ENCODE measurements at regions not wholly inside any gene's neighbourhood (a gene's known extent, or its start where the extent isn't known, plus 50 kb on each side); places are given as distances from the start of the nearest gene placed in this dataset.

GRCh38 chr2:107218208-107218607, 332.2 kb upstream of the ST6GAL2 start:
- no peak for DNase-seq (ENCODE audit: low spot score)

DNA sequence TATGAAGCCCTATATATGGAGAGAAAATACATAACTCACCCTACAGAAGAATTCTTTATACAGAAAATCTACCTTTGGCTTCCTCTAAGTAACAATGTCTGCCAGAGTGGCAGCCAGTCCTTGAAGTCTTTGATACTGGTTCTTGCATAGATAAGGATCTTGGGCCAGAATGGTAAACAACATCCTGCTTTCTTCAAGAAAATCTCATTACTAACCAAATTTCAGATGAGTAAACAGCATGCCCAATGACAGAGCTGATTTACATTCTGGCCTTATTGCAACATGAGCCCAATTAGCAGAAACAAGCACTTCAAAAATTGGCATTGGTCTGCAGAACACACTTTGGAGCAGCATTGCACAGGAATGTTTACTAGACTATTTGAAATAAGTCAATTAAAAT, 336.5 kb upstream of the ST6GAL2 start:
- DNase-seq (ENCODE audit: low spot score), result no peak

GRCh38 chr2:107235491-107236254, 349.7 kb upstream of the ST6GAL2 start:
- no peak for DNase-seq (ENCODE audit: low spot score)

DNA sequence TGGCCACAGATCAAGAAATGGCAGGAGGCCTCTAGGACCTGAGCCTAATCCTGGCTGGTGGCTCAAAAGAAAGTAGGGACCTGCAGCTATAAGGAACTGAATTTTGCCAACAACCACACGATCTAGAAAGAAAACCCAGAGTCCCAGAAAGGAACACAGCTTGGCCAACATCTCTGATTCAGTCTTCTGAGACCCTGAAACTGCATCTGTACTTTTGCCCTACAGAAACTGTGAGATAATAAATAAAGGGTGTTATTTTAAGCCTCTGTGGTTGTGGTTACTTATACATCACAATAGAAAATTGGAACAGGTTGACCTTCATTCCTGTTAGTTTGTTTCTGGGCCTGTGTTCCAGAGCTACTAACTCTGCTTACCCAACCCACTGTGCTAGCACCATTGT, 356.8 kb upstream of the ST6GAL2 start:
- DNase-seq (ENCODE audit: low spot score), result no peak

GRCh38 chr2:107248932-107249331, 363.0 kb upstream of the ST6GAL2 start:
- no peak for DNase-seq (ENCODE audit: low spot score)

GRCh38 chr2:107255744-107256143, 369.8 kb upstream of the ST6GAL2 start:
- no peak for DNase-seq (ENCODE audit: low spot score)

DNA sequence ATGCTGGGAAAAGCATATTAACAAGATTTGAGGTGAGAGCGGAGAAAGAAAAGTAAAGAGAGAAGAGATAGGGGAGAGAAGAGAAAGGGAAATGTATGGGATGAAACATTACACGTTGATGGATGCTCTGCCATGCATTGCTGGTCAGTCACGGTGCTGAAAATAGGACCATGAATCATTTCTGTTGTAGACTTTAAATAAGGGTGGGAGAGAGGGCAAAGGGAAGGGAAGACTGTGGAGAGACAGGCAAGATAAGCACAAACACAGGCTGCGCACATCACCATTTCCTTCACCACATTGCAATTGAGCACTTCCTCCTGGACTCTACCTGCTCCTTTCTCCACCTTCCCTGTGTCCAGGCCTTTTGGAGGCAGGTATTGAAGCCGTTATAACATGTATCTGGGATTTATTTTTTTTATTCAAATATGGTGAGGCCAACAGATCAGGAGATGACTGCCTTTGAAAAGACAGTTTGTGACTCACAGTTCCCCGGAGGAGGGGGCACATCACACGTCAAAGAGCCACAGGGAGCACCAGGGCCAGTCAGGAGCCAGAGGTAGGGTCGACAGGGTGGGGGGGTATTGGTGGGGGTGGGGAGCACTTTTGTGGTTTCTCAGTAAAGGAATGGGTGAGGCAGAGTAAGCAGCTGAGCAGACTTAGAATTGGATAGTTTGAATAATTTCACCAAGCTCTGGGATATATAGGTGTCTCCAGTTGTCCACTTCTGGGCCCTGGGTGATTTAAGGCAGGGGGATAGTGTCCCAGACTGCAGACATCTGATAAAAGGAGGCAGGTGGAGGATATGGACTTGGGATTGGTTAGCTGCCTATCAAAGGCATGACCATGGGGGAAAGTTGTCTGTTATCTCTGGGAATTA, 372.8 kb upstream of the ST6GAL2 start:
- DNase-seq (ENCODE audit: low spot score), result no peak

DNA sequence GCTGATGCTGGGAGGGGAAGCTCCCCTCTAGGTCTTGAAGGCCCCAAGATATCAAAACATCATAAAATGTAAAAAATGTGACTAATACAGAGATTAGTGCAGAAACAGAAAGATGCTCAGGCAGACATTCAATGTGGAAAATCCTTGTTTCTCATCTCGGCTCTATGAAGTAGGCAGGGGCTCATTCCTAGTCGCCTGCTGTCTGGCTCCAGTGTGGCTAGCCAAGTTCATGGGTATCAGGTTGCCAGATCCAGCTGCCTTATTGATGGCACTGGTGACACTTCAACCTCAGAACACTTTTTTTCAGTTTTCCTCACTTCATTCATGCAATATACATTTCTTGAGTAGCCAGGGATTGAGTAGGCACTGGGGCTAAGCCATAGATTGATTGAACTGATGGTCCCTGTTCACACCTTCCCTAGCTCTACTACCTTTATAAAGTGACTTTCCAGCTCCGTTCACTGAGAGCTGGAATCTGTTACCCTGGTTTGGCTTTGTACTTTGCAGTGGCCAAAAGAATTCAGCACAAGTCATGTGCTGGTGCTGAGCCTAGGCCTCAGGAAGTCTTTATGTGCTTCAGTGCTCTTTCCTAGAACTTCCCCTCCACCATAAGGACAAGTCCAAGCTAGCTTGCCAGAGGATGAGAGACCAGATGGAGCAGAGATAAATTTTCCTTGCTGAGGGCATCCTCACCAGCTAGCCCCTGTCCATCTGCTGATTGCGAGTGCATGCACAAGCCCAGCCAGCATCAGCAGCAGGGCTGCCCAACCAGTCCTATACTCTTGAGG, 373.6 kb upstream of the ST6GAL2 start:
- DNase-seq (ENCODE audit: low spot score), result no peak

- DNase-seq (ENCODE audit: low spot score), result no peak
Observed at GRCh38 chr2:107263628-107264027, 377.7 kb upstream of the ST6GAL2 start.

DNA sequence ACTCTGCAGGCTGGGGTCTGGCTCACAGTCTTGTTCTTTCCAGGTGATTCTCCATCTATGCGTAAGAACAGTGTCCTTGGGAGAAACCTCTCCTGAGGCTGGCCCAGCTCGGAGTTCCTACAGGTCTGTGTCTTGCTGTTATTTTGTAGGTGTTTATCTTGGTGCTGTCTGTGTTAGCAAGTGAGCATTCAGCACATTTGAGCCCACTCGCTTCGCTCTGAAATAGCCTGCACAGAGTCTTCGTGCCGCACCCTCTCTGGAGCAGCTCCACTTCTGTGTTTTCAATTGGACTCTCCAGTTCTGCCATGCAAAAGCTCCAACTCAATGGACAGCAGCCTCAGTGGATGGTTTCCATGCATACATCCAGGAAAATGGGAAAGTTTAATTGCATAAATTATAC, 378.2 kb upstream of the ST6GAL2 start:
- no peak for DNase-seq (ENCODE audit: low spot score)

DNA sequence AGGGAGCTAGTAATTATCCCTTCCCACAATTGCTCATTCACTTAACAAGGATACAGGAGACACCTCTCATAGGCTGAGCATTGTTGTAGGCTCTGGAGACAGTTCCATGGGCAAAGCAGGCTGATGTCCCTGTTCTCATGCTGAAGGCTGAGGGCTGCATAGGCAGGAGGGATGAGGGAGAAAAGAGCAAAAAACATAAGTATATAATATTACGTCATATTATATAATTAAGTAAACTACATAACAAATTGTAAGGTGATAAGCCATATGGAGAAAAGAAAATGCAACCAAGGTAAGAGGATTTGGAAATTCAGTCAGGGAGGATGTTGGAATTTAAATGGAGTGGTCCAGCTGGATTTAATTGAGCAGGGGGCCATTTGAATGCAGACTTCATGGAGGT, 380.6 kb upstream of the ST6GAL2 start:
- no peak for DNase-seq (ENCODE audit: low spot score)

DNA sequence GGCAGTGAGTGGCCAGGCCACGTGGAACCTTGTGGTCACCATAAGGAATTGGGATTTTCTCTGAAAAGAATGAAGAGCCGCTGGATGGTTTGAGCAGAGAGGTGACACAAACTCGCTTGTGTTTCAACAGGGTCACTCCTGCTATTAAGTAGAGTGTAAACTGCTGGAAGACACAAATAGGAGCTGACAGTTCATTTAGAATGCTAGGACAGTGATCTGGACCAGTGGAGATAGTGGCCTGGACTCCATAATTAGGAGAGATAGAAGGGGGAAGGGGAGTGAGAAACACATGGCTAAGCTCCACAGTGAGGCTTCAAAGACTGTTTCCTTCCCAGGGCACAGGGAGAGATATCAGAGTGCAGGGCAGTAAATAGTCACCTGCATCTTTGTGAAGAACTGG, 381.1 kb upstream of the ST6GAL2 start:
- DNase-seq (ENCODE audit: low spot score), result no peak

- no peak for DNase-seq (ENCODE audit: low spot score)
Observed at GRCh38 chr2:107276034-107276433, 390.1 kb upstream of the ST6GAL2 start.

GRCh38 chr2:107278672-107279071, 392.7 kb upstream of the ST6GAL2 start:
- DNase-seq (ENCODE audit: low spot score), result no peak

DNA sequence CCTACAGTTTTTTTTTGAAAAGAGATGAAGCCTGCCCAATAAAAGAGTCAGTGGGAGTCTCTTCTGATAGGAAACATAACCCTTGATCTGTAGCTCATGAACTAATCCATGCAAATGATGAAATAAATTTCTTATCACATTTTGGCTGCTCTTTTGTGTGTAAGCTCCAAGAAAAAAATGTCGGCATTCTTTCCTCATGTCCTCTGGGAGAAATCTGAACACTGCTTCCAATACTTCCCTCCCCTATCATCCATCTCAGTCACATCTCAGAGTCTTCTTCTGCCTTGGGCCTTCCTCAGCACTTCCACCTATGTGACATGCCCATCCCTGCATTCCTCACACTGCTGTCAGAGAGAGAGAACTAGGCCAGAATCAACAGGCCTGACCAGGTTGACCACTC, 395.7 kb upstream of the ST6GAL2 start:
- no peak for DNase-seq (ENCODE audit: low spot score)

DNA sequence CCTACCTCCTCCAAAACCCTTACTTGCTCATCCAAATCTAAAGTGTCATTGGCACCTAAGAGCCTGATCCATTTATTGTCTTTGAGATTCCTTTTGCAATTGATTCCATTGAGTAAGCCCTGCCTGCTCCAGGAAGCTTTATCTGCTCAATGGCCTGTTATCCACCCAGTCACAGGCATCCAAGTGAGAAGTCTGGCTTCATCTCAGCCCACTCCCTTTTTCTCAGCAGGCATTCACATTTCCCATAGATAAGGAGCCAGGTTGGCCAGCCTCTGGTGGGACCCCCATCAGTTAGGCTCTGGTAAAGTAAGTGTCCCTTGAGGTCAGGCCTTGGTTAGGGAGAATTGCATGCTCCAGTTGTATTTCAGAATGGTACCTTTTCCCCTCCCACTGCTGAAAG, 396.2 kb upstream of the ST6GAL2 start:
- DNase-seq (ENCODE audit: low spot score), result no peak

DNA sequence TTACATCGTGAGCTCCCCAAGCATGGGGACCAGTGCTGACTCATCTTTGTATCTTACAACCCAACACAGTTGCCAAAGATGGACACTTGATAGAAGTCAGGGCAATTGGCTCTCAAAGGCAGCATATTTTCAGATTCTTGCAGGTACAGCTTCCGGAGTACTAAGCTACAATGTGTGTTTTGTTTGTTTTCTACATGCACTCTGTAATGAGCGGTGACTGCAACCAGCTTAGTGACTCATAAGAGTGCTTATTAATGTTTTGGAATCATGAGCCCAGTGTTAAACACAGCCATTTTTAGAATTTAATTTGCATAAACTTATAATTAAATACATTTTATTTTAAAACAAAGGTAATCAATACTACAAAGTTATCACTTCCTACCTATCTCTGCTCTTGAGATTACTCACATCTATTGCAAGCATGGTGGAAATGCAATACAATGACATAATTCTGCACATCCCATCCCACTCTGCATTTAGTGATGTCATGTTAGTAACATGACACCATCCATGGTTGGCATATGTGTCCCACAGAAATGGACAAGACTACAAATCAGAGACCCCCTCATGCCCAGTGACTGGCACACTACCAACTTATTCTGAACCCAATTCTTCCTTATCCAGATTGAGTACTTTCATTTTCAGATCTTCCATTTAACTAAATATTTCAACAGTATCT, 399.8 kb upstream of the ST6GAL2 start:
- no peak for DNase-seq (ENCODE audit: low spot score)

- DNase-seq (ENCODE audit: low spot score), result no peak
Observed at GRCh38 chr2:107290041-107290440, 404.1 kb upstream of the ST6GAL2 start.

GRCh38 chr2:107303964-107304363, 418.0 kb upstream of the ST6GAL2 start:
- DNase-seq (ENCODE audit: low spot score), result no peak

- DNase-seq (ENCODE audit: low spot score), result no peak
Observed at GRCh38 chr2:107305966-107306365, 420.0 kb upstream of the ST6GAL2 start.

- no peak for DNase-seq (ENCODE audit: low spot score)
Observed at GRCh38 chr2:107306881-107307280, 420.9 kb upstream of the ST6GAL2 start.

GRCh38 chr2:107308835-107309234, 422.9 kb upstream of the ST6GAL2 start:
- DNase-seq (ENCODE audit: low spot score), result no peak
